GM21447 (cell line): ENCODE measurements at regions not wholly inside any gene's neighbourhood (a gene's known extent, or its start where the extent isn't known, plus 50 kb on each side); places are given as distances from the start of the nearest gene placed in this dataset.
"Not testable (repeated sequence)": the region's sequence is repeated elsewhere in the genome, so short reads cannot be mapped to it uniquely, and the experiment has no call there.

Experiments used
- ATAC-seq: cut with Tn5 transposase; IDR thresholded peaks from one replicate; pipeline ENCODE4 v1.9.1; 2021; ENCODE audit not compliant: unreplicated experiment

- not testable (repeated sequence) for ATAC-seq
Measured at GRCh38 chr9:66152406-66152805, 415.5 kb downstream of the FOXD4L4 start.

DNA sequence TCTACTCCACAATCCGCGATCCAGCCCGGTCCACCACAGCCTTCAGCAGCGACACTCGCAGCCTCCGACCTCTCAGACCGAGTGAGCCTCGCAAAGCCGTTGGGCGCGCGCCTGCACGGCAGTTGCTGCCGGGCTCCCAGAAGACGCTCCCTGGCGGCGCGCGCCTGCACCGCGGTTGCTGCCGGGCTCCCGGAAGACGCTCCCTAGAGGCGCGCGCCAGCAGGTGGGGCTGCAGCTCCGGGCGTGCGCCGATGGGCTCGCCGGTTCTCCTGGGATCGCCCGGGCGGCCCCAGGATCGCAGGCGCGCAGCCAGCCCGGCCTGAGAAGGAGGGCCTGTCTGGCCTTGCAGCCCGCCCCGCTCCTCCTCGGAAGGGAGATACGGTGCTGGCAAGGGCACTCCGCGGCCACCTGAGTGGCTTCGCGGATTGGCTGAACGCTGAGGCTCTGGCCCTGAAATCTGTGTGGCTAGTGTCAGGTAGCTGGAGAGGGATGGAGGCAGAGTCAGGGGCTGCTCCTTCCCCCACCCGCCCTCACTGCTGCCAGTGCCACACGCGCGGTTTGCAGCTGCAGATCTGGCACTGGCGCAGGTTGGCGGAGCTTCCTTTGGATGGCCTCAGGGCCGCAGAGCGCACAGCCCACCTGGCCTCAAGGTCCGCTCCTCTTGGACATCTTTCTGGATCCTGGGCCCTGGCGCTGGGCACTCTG lies 416.2 kb downstream of the FOXD4L4 start:
- ATAC-seq = peak; percentile 99

DNA sequence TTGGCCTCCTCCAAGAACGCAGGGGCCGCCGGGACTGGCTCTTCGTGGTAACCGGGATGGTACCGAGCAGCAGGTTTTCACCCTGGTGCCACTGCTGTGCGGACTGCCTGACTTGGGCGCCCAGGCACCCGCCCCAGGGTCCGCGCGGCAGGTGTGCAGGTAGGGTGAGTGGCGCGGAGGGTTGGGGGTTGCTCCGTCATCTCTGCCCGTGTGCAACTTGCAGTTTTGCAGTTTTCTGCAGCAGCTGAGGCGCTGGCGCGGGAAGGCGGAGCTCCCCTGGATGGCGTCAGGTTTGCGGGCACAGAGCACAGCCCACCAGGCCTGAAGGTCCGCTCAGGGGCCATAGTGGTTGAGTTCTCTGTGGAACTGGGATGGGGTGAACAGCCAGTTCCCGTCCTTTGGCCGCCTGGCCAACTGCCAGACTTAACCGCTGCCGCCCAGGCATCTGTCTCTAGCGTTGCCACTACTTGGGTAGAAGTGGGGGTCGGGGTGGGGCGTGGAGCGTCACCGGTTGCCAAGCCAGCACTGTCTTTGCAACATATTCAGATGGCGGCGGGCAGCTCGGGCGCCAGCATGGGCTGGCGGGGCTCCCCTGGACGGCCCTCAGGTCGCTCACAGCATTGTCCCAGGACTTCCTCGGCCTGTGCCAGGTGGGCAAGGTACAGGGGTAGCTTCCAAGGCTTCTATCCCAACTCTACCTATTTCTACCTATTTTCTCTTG lies 417.2 kb downstream of the FOXD4L4 start:
- not testable (repeated sequence) for ATAC-seq

- not testable (repeated sequence) for ATAC-seq
Measured at GRCh38 chr9:66182316-66182715, 445.4 kb downstream of the FOXD4L4 start.

- not testable (repeated sequence) for ATAC-seq
Measured at GRCh38 chr9:66183648-66184047, 446.7 kb downstream of the FOXD4L4 start.

DNA sequence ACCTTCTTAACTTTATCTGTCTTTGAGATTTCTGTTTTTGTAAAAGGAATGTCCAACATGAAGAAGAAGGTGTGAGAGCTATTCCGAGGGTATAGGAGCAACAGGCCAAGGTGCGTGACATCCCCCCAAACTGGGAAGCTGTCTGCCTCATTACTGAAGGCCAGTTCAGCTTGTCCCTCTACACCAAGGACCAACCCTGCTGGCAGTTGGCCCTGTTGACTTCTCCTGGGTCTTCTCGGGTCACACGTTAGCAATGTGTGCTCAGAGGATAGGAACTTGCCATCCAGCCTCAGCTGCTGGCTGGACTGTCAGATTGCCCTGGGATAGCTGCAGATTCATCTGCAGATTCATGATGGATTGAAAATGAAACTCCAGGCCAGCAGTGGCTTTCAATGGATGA lies 460.3 kb downstream of the FOXD4L4 start:
- not testable (repeated sequence) for ATAC-seq

GRCh38 chr9:66198421-66198820 lies 461.5 kb downstream of the FOXD4L4 start:
- not testable (repeated sequence) for ATAC-seq

DNA sequence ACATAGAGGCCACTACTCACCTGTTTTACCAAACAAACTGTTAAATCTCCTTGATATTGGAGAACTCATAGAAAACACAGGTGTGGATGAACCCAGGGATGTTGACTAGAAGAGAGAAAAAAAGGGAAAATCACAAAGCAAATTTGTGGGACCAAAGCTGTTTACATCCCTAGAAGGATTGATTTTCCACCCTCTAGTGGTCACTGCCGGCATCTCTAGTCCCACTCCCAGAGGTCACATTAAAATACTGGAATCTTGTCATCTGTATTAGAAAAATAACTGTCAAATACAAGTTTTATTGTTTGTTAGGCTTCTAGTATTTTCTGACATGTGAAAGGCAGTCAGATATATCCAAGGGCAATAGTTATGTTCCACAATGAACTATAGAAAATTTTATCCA lies 469.7 kb downstream of the FOXD4L4 start:
- not testable (repeated sequence) for ATAC-seq

DNA sequence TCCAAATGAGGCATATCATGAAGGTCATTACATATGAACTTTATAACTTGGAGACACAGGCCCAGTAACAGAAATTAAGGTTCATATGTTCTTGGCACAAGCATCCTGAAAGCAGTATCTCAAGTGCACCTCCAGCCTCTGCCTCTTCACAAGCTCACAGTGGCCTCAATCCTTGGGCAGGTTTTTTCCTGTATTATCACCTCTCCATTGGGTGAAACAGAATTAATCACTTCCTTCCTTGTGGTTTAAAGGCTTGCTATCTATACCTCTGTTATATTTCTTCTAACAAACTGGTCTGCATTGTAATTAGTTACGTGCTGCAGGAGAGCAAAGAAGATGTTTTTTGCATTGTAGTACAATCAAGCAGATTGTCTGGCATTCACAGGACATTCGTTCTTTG lies 471.0 kb downstream of the FOXD4L4 start:
- not testable (repeated sequence) for ATAC-seq

DNA sequence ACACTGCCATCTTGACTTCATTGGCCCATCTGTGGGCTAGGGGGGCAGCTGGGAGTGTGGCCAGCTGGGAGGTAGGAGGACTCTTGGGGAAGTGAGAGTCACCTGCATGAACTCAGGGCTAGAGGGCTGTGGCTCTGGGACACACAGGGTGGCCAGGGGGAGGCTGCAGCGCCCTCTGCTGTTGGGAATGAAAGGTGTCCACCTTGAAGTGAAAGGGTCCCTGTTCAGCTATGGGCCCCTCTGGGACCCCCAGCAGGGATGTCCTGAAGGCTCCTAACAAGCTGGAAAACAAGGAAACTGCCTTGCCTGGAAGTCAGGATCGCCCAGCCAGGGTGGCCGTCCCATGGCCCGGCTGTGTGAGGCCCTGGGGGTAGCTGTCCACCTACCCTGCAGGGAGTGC lies 507.8 kb downstream of the FOXD4L4 start:
- not testable (repeated sequence) for ATAC-seq

DNA sequence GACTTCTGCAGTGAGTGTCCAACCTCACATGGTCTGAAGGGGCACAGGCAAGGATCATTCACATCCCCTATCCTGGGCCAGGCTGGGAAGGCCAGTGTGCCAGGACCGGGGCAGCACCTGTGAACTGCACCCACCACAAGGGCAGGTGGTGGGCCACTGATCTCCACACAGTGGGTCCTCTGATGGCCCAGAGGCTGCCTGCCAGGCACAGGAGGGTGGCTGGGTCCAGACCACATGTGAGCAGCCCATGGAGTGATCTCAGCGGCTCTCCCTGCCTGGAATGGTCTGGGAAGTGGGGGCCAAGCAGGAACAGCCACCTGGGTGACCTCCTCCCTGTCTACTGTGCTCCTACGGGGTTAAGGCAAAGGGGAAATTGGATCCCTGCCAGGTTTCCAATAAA lies 508.5 kb downstream of the FOXD4L4 start:
- not testable (repeated sequence) for ATAC-seq

DNA sequence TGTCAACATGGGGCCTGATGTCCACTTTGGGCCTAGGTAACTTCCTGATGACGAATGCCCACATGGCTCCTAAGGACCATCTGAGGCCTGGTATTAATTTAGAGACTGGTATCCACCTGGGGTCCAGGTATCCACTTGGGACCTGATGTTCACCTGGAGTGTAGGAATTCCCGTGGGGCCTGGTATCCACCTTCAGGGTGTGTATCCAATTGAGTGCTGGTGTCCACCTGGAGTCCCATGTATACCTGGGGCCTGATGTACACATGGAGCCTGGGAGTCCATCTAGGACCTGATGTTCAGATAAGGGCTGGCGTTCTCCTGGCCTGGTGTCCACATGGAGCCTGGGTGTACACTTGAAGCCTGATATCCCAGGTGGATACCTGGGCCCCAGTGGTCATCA lies 520.6 kb downstream of the FOXD4L4 start:
- ATAC-seq = not testable (repeated sequence)

DNA sequence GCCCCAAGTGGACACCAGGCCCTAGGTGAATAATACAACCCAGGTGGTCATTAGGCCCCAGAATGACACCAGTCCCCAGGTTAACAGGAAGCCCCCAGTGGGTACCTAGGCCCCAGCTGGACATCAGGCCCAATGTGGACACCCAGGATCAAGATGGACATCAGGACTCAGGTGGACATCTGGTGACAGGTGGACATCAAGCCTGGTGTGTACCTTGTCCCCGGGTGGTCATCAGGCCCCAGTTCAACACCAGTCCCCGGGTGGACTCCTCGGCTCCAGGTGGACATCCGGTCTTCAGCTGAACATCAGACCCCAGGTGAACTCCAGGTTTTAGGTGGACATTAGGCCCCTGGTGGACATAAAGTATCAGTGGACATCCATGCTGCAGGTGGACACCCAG lies 524.6 kb downstream of the FOXD4L4 start:
- ATAC-seq = not testable (repeated sequence)

- ATAC-seq = not testable (repeated sequence)
Measured at GRCh38 chr9:66263621-66264020, 526.7 kb downstream of the FOXD4L4 start.

DNA sequence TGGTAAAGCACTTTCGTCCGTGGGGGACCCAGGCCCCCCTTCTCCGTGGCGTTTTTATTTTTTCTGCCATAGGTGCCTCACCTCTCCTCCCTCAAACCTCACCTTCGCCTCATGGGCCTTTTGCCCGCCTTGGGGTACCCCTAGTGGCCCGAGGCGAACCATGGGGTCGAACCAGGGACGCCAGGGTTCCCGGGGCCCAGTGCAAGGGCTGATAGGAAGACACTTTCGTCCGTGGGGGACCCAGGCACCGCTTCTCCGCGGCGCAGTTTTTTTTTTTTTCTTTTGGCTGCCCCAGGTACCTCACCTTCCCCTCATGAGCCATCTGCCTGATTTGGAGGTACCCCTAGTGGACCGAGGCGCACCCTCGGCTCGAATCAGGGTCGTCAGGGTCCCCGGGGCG lies 527.8 kb downstream of the FOXD4L4 start:
- ATAC-seq = not testable (repeated sequence)

DNA sequence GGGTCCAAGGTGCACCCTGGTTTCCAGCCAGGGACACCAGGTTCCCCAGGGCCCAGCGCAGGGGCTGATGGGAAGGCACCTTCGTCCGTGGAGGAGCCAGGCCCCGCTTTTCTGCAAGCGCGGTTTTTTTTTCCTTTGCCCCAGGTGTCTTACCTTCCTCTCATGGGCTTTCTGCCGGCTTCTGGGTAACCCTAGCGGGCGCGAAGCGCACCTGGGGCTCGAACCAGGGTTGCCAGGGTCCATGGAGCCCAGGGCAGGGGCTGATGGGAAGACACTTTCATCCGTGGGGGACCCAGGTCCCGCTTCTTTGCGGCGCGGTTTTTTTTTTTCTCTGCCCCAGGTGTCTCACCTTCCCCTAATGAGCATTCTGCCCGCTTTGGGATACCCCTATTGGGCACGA lies 529.3 kb downstream of the FOXD4L4 start:
- ATAC-seq = not testable (repeated sequence)

GRCh38 chr9:66266856-66267430 lies 530.0 kb downstream of the FOXD4L4 start:
- not testable (repeated sequence) for ATAC-seq

GRCh38 chr9:66267684-66268083 lies 530.7 kb downstream of the FOXD4L4 start:
- ATAC-seq = not testable (repeated sequence)

GRCh38 chr9:66269024-66269423 lies 532.1 kb downstream of the FOXD4L4 start:
- ATAC-seq = not testable (repeated sequence)

DNA sequence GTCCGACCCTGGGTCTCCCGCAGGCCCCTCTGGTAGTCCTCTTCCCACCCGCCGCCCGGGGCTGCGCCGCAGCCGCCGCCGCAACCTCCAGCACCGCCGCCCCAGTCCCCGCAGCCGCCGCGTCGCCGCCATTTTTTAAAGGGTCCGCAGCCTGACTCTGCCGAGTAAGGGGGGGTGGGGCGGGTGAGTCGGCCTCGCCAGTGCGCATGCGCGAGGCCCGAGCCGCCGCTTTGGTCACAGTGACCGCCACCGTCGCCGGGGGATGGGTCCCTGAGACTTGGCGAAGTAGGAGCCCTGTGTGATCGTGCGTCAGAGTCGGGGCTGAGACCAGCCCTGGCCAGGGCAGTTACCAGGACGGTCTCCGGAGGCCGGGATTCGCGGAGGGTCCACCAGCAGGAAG lies 532.8 kb downstream of the FOXD4L4 start:
- ATAC-seq = not testable (repeated sequence)

- ATAC-seq = not testable (repeated sequence)
Measured at GRCh38 chr9:66278809-66279208, 541.9 kb downstream of the FOXD4L4 start.
